Smooth muscle cell (in vitro differentiated cells): ENCODE measurements at regions not wholly inside any gene's neighbourhood (a gene's known extent, or its start where the extent isn't known, plus 50 kb on each side); places are given as distances from the start of the nearest gene placed in this dataset.

ENCODE experiments used
- DNase-seq: peaks from one replicate; lab custom pipeline; 2025; ENCODE audit not compliant: unreplicated experiment; lab: John Stamatoyannopoulos, UW
- H2AFZ ChIP-seq: fragments of 200-600 bp; sonication (generic); 2 replicates; pipeline ENCODE4 v1.6.0; 2016; ENCODE audit warnings: antibody characterized with exemption, low read depth, mild to moderate bottlenecking
- H3F3A ChIP-seq: fragments of 200-600 bp; sonication (generic); 2 replicates; pipeline ENCODE4 v1.6.0; 2017; ENCODE audit warnings: antibody characterized with exemption, low read depth
- H3K27ac ChIP-seq: fragments of 200-600 bp; sonication (generic); 2 replicates; pipeline ENCODE4 v1.5.1; 2016; ENCODE audit warnings: low read depth, mild to moderate bottlenecking
- H3K27me3 ChIP-seq: fragments of 200-600 bp; sonication (generic); 2 replicates; pipeline ENCODE4 v1.6.1; 2016; ENCODE audit warnings: low read depth, mild to moderate bottlenecking
- H3K36me3 ChIP-seq: fragments of 200-600 bp; sonication (generic); 2 replicates; pipeline ENCODE4 v1.5.1; 2016; ENCODE audit warnings: low read depth
- H3K4me1 ChIP-seq: fragments of 200-600 bp; sonication (generic); 2 replicates; pipeline ENCODE4 v1.5.1; 2016; ENCODE audit warnings: low read depth
- H3K4me2 ChIP-seq: fragments of 200-600 bp; sonication (generic); 2 replicates; pipeline ENCODE4 v1.6.0; 2016; ENCODE audit warnings: mild to moderate bottlenecking
- H3K4me3 ChIP-seq: fragments of 200-600 bp; sonication (generic); 2 replicates; pipeline ENCODE4 v1.5.1; 2016; ENCODE audit warnings: mild to moderate bottlenecking
- H3K79me2 ChIP-seq: fragments of 200-600 bp; sonication (generic); 2 replicates; pipeline ENCODE4 v1.6.0; 2016; ENCODE audit warnings: low read depth, mild to moderate bottlenecking
- H3K9ac ChIP-seq: fragments of 200-600 bp; sonication (generic); 2 replicates; pipeline ENCODE4 v1.6.0; 2016; ENCODE audit warnings: low read depth
- H3K9me3 ChIP-seq: fragments of 200-600 bp; sonication (generic); replicated peaks from 2 replicates; pipeline ENCODE4 v1.5.1; 2016; ENCODE audit warnings: low read depth
- H4K20me1 ChIP-seq: fragments of 200-600 bp; sonication (generic); 2 replicates; pipeline ENCODE4 v1.6.0; 2016; ENCODE audit warnings: low read depth
- WGBS: methylation state at CpG from one replicate; pipeline ENCODE4 v1.1.7; 2016; ENCODE audit warnings: low lambda C conversion rate; 5-methylcytosine and 5-hydroxymethylcytosine counted together
- TF ChIP-seq, protein P1 (sequence below): fragments of 200-600 bp; sonication (generic); IDR thresholded peaks from 2 replicates; pipeline ENCODE4 v1.5.1; 2017; ENCODE audit warnings: borderline replicate concordance, mild to moderate bottlenecking, antibody characterized with exemption; ENCODE audit not compliant: insufficient read depth, poor library complexity, severe bottlenecking

GRCh38 chr1:227395426-227396028 lies 77.2 kb upstream of the CDC42BPA start:
- Histone ChIP-seq H3K79me2 (no peaks in the 10 kb centered on the region), H3F3A (no peaks in the 10 kb centered on the region), H2AFZ (no peak overlapping the region), H3K4me1 (no peaks in the 10 kb centered on the region), H3K4me2 (no peak overlapping the region), H3K9me3 (no peaks in the 10 kb centered on the region), H3K36me3 (no peaks in the 10 kb centered on the region), H3K9ac (peak overlapping the region; percentile 5), H3K27me3 (no peaks in the 10 kb centered on the region), H4K20me1 (no peaks in the 10 kb centered on the region), H3K27ac (peak overlapping the region; percentile 80), H3K4me3 (no peak overlapping the region)
- no peak for DNase-seq
- 36% methylated on average over 2 of the region's 2 CpGs for WGBS
- TF ChIP-seq, protein P1, sequence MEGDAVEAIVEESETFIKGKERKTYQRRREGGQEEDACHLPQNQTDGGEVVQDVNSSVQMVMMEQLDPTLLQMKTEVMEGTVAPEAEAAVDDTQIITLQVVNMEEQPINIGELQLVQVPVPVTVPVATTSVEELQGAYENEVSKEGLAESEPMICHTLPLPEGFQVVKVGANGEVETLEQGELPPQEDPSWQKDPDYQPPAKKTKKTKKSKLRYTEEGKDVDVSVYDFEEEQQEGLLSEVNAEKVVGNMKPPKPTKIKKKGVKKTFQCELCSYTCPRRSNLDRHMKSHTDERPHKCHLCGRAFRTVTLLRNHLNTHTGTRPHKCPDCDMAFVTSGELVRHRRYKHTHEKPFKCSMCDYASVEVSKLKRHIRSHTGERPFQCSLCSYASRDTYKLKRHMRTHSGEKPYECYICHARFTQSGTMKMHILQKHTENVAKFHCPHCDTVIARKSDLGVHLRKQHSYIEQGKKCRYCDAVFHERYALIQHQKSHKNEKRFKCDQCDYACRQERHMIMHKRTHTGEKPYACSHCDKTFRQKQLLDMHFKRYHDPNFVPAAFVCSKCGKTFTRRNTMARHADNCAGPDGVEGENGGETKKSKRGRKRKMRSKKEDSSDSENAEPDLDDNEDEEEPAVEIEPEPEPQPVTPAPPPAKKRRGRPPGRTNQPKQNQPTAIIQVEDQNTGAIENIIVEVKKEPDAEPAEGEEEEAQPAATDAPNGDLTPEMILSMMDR = no peak

DNA sequence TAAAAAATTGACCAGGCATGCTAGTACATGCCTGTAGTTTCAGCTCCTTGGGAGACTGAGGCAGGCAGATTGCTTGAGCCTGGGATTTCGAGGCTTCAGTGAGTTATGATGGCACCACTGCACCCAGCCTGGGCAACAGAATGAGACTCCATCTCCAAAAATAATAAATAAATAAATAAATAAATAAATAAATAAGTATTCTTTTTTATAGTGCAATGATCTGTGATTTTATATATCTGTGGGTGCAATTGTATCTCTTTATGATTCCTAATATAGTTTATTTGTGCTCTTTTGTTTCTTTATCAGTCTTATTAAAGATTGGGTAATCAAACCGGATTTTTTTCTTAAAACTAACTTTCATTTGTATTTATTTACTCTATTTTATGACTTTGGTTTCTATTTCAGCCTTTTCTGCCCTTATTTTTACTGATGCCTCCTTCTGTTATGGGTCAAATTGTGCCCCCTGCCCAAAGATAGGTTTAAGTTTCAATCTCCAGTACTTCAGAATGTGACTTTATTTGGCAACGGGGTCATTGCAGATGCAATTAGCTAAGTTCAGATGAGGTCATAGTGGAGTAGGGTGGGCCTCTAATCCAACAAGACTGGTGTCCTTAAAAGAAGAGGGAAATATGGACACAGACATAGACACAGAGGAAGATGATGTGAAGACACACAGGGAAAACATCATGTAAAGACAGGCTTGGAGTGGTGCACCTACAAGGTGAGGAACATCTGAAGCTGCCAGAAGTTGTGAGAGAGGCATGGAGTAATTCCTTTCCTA lies 74.9 kb upstream of the CDC42BPA start:
- H3K36me3 ChIP-seq = no peaks in the 10 kb centered on the region
- H3K9ac ChIP-seq = no peak overlapping the region
- H3K4me2 ChIP-seq = no peak overlapping the region
- no peaks in the 10 kb centered on the region for H3F3A ChIP-seq
- H3K27me3 ChIP-seq = no peaks in the 10 kb centered on the region
- TF ChIP-seq, protein P1 = no peak
- WGBS = 46% methylated on average over 3 of the region's 3 CpGs
- no peaks in the 10 kb centered on the region for H3K79me2 ChIP-seq
- DNase-seq = no peak
- no peak overlapping the region for H2AFZ ChIP-seq
- no peak overlapping the region for H3K4me3 ChIP-seq
- no peaks in the 10 kb centered on the region for H3K9me3 ChIP-seq
- no peaks in the 10 kb centered on the region for H3K4me1 ChIP-seq
- H4K20me1 ChIP-seq = no peaks in the 10 kb centered on the region
- H3K27ac ChIP-seq = no peak overlapping the region

DNA sequence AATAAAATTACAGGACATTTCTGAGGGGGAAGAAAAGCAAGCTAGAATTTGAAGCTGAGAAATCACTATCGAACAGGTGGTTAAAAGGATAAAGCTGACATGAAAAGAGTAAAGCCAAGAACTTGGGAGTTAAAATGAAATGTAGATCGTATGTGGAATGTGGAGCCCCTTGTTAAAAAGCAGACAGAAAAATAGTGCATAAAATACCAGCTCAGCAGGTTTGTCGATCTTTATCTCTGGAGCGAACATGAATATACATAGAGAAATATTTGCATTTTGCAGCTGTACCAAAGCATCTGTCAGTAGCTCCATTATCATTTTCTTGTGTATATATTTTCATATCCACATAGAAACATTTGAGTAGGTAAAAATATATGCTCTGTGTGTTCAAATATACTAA lies 73.6 kb upstream of the CDC42BPA start:
- Histone ChIP-seq H3K36me3 (no peaks in the 10 kb centered on the region), H2AFZ (no peak overlapping the region), H3K4me2 (no peak overlapping the region), H4K20me1 (no peaks in the 10 kb centered on the region), H3K9me3 (no peaks in the 10 kb centered on the region), H3K9ac (no peak overlapping the region), H3K4me3 (no peak overlapping the region), H3K4me1 (no peaks in the 10 kb centered on the region), H3K27me3 (no peaks in the 10 kb centered on the region), H3K79me2 (no peaks in the 10 kb centered on the region), H3F3A (no peaks in the 10 kb centered on the region), H3K27ac (no peak overlapping the region)
- TF ChIP-seq, protein P1 = no peak
- 81% methylated on average over 4 of the region's 4 CpGs for WGBS
- DNase-seq = no peak
